Keratinocyte (primary cell): ENCODE measurements at regions not wholly inside any gene's neighbourhood (a gene's known extent, or its start where the extent isn't known, plus 50 kb on each side); places are given as distances from the start of the nearest gene placed in this dataset.

Experiments used
- CTCF ChIP-seq, 3 experiments: IDR thresholded peaks in 1 of 3; conservative IDR thresholded peaks in 1 of 3; optimal IDR thresholded peaks in 1 of 3; 2 replicates in 2 of 3; 3 replicates in 1 of 3; pipeline versions ENCODE3 to v1.5.1; 2011; ENCODE audit warnings: low read length in 3 of 3, mild to moderate bottlenecking in 3 of 3, moderate library complexity in 2 of 3, control low read depth in 1 of 3, inconsistent platforms in 1 of 3; ENCODE audit not compliant: insufficient read depth in 2 of 3; ENCODE audit errors: extremely low read depth in 1 of 3
- EZH2 ChIP-seq: IDR thresholded peaks from one replicate; pipeline ENCODE4 v1.6.1; 2012; ENCODE audit warnings: inconsistent platforms, mild to moderate bottlenecking, low read length, moderate library complexity

DNA sequence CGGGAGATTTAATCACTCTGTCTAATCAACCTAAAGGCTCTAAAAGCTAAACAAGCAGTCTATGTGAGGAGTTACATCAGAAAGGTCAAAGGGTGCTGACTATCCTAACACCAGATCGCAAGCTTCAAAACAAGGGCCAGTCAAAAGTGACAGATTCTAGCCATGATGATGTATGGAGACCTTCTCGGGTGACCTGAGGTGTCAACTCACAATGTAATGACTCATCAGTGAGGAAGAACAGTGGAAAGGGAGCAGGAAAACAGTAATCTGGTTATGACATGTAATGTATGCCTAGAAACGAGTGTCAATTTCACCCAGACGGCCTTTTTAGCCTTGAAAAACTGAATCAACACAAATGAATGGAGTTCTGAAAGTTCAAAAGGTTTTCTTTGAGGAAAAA, 375.3 kb downstream of the IDS start:
- no peak for TF ChIP-seq CTCF (optimal IDR thresholded peaks at IDR 0.05 in 1 of 3, IDR thresholded peaks at IDR 0.05 in 1 of 3, conservative IDR thresholded peaks at IDR 0.05 in 1 of 3; ENCODE audit: extremely low read depth in 1 of 3, insufficient read depth in 2 of 3, low read length in 3 of 3)
- no peak for TF ChIP-seq EZH2
